Transverse colon (tissue), 3 donors: ENCODE measurements at regions not wholly inside any gene's neighbourhood (a gene's known extent, or its start where the extent isn't known, plus 50 kb on each side); places are given as distances from the start of the nearest gene placed in this dataset.
"Not testable (repeated sequence)": the region's sequence is repeated elsewhere in the genome, so short reads cannot be mapped to it uniquely, and the experiment has no call there.

Experiments used
- CTCF ChIP-seq, 5 experiments: fragments of 200-600 bp in 3 of 5; fragments of 450-650 bp in 2 of 5; sonication (generic) in 3 of 5; IDR thresholded peaks; 1 replicate in 2 of 5; 2 replicates in 3 of 5; pipeline ENCODE4 v1.5.1; 2016 to 2017; ENCODE audit warnings: antibody characterized with exemption in 5 of 5, inconsistent platforms in 3 of 5, mild to moderate bottlenecking in 2 of 5, moderate library complexity in 1 of 5
- EP300 ChIP-seq: sonication (generic); formaldehyde crosslinking; IDR thresholded peaks from one replicate; pipeline ENCODE4 v1.6.1; 2017; ENCODE audit warnings: antibody characterized with exemption, low read depth
- POLR2A ChIP-seq: fragments of 450-650 bp; IDR thresholded peaks from one replicate; pipeline ENCODE4 v1.6.1; 2016; ENCODE audit warnings: antibody characterized with exemption, mild to moderate bottlenecking, moderate library complexity

- TF ChIP-seq CTCF (IDR thresholded peaks at IDR 0.05); EP300; POLR2A: not testable (repeated sequence)
Observed at GRCh38 chrX:66107860-66108259, 56.2 kb upstream of the HEPH start.
